NT2/D1 (cell line): ENCODE measurements at regions not wholly inside any gene's neighbourhood (a gene's known extent, or its start where the extent isn't known, plus 50 kb on each side); places are given as distances from the start of the nearest gene placed in this dataset.

Source experiments
- SUZ12 ChIP-seq: IDR thresholded peaks from 2 replicates; pipeline ENCODE4 v1.6.1; 2011; ENCODE audit not compliant: insufficient read length, insufficient read depth; ENCODE audit errors: extremely low read depth
- YY1 ChIP-seq: IDR thresholded peaks from 2 replicates; pipeline ENCODE4 v1.6.1; 2011; ENCODE audit not compliant: insufficient read length, insufficient read depth
- ZNF274 ChIP-seq: IDR thresholded peaks from 2 replicates; pipeline ENCODE4 v1.6.1; 2011; ENCODE audit warnings: mild to moderate bottlenecking, low read depth, low read length

- no peak for TF ChIP-seq SUZ12
- no peak for TF ChIP-seq YY1
- no peak for TF ChIP-seq ZNF274
Measured at GRCh38 chr12:33277376-33277775, 162.2 kb downstream of the SYT10 start.
